ENCODE measurements at regions not wholly inside any gene's neighbourhood (a gene's known extent, or its start where the extent isn't known, plus 50 kb on each side); places are given as distances from the start of the nearest gene placed in this dataset.

GRCh38 chrX:151821226-151821625 is 86.7 kb downstream of the CNGA2 start:
- TF ChIP-seq EZH2 (IDR thresholded peaks at IDR 0.05; ENCODE audit: low read length, missing control alignments) = no peak
- TF ChIP-seq, protein P1, sequence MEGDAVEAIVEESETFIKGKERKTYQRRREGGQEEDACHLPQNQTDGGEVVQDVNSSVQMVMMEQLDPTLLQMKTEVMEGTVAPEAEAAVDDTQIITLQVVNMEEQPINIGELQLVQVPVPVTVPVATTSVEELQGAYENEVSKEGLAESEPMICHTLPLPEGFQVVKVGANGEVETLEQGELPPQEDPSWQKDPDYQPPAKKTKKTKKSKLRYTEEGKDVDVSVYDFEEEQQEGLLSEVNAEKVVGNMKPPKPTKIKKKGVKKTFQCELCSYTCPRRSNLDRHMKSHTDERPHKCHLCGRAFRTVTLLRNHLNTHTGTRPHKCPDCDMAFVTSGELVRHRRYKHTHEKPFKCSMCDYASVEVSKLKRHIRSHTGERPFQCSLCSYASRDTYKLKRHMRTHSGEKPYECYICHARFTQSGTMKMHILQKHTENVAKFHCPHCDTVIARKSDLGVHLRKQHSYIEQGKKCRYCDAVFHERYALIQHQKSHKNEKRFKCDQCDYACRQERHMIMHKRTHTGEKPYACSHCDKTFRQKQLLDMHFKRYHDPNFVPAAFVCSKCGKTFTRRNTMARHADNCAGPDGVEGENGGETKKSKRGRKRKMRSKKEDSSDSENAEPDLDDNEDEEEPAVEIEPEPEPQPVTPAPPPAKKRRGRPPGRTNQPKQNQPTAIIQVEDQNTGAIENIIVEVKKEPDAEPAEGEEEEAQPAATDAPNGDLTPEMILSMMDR (conservative IDR thresholded peaks at IDR 0.05 in 1 of 2, IDR thresholded peaks at IDR 0.05 in 1 of 2; ENCODE audit: low read depth in 1 of 2, low read length in 2 of 2) = no peak

Data from fibroblast of lung (primary cell).